ENCODE measurements at regions not wholly inside any gene's neighbourhood (a gene's known extent, or its start where the extent isn't known, plus 50 kb on each side); places are given as distances from the start of the nearest gene placed in this dataset.

GRCh38 chr16:65789161-65789945, 577.1 kb upstream of the CDH5 start:
- H3K4me3 ChIP-seq (ENCODE audit: low read depth, low read length) = no peak overlapping the region
- TF ChIP-seq CTCF (IDR thresholded peaks at IDR 0.05; ENCODE audit: borderline replicate concordance, insufficient read depth, low read depth, low read length) = no peak

GRCh38 chr16:65788434-65789140, 577.9 kb upstream of the CDH5 start:
- H3K4me3 ChIP-seq (ENCODE audit: low read depth, low read length) = no peak overlapping the region
- TF ChIP-seq CTCF (IDR thresholded peaks at IDR 0.05; ENCODE audit: borderline replicate concordance, insufficient read depth, low read depth, low read length) = no peak

- no peak for TF ChIP-seq CTCF (IDR thresholded peaks at IDR 0.05; ENCODE audit: borderline replicate concordance, insufficient read depth, low read depth, low read length)
- no peak overlapping the region for H3K4me3 ChIP-seq (ENCODE audit: low read depth, low read length)
Observed at GRCh38 chr16:65787921-65788320, 578.6 kb upstream of the CDH5 start.

GRCh38 chr16:65786916-65787315, 579.6 kb upstream of the CDH5 start:
- TF ChIP-seq CTCF (IDR thresholded peaks at IDR 0.05; ENCODE audit: borderline replicate concordance, insufficient read depth, low read depth, low read length) = no peak
- no peak overlapping the region for H3K4me3 ChIP-seq (ENCODE audit: low read depth, low read length)

- H3K4me3 ChIP-seq (ENCODE audit: low read depth, low read length) = no peak overlapping the region
- no peak for TF ChIP-seq CTCF (IDR thresholded peaks at IDR 0.05; ENCODE audit: borderline replicate concordance, insufficient read depth, low read depth, low read length)
Observed at GRCh38 chr16:65783709-65784474, 582.6 kb upstream of the CDH5 start.

GRCh38 chr16:65782611-65783600, 583.6 kb upstream of the CDH5 start:
- TF ChIP-seq CTCF (IDR thresholded peaks at IDR 0.05; ENCODE audit: borderline replicate concordance, insufficient read depth, low read depth, low read length) = no peak
- H3K4me3 ChIP-seq (ENCODE audit: low read depth, low read length) = no peak overlapping the region

All from GM12875 (cell line).